GM21737 (cell line): ENCODE measurements at regions not wholly inside any gene's neighbourhood (a gene's known extent, or its start where the extent isn't known, plus 50 kb on each side); places are given as distances from the start of the nearest gene placed in this dataset.
"Not testable (repeated sequence)": the region's sequence is repeated elsewhere in the genome, so short reads cannot be mapped to it uniquely, and the experiment has no call there.

Source experiments
- ATAC-seq: cut with Tn5 transposase; IDR thresholded peaks from one replicate; pipeline ENCODE4 v1.9.1; 2021; ENCODE audit warnings: mild to moderate bottlenecking, moderate library complexity; ENCODE audit not compliant: unreplicated experiment

DNA sequence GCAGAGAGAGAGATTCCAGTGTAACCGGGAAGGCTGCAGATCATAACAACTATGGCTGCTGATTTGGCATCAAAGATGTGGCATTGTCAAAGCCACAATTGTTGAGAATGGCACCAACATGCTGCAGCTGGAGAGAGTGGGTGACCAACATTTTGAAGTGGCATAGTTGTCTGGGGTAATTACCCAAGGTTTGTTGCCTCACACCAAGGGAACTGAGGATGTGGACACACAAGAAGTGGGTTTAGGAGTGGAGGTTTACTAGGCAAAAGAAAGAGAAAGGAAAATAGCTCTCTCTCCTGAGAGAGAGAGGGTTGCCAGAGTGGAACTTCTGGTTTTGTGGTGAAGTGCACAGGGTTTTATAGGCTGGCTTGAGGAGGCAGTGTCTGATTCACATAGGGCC lies 126.6 kb downstream of the FAM72C start:
- not testable (repeated sequence) for ATAC-seq

DNA sequence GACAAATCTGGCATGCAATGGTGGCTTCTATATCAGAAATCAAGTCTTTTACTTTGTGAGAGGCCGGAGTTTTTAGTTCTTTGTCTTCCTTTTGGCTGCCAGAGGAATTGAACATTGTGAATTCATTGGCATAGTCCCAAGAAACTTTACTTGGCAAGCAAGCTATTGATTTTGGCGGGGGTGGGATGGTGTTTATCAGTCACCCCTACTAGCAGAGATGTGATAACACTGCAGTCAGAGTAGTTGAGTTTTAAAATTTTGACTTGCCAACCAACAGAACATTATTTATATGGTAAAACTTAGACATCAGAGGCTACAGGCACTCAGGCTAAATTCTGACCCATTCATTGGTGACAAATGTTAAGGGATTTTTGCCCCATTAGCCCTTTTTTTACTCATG lies 129.7 kb downstream of the FAM72C start:
- ATAC-seq = not testable (repeated sequence)

DNA sequence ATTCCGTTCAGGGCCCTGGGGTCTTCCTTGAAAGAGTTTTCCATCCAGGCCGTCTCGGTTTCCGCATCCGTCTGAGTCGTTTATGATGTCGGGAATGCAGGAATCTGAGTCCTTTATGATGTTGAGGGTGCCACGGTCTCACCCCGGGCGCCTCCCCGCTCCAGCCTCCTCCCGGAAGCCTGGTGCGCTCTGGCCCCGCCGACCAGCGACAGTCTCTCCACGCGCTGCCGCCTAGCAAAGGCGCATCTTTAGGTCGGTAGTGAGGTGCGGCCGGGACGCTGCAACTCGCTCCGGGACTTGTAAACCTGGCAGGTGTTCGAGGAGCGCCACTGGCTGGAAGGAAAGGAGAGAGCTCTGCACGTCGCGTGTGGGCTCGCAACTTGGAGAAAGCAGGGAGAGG lies 132.6 kb downstream of the FAM72C start:
- ATAC-seq = not testable (repeated sequence)

DNA sequence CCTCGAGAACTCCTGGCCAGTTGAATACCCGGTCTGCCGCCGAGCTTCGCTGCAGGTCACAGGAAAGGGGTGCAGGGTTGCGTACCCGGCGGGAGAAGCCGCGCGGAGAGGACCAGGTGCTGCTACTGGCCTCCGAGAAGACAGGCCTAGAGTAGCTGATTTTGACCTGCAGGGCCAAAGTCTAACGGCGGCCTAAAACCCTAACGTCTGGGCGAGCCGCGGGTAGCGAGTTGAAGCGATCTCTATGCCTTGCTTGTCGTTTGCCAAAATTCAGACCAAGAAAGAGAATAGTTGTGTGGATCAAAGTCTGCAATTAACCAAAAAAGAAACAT lies 133.2 kb downstream of the FAM72C start:
- not testable (repeated sequence) for ATAC-seq

DNA sequence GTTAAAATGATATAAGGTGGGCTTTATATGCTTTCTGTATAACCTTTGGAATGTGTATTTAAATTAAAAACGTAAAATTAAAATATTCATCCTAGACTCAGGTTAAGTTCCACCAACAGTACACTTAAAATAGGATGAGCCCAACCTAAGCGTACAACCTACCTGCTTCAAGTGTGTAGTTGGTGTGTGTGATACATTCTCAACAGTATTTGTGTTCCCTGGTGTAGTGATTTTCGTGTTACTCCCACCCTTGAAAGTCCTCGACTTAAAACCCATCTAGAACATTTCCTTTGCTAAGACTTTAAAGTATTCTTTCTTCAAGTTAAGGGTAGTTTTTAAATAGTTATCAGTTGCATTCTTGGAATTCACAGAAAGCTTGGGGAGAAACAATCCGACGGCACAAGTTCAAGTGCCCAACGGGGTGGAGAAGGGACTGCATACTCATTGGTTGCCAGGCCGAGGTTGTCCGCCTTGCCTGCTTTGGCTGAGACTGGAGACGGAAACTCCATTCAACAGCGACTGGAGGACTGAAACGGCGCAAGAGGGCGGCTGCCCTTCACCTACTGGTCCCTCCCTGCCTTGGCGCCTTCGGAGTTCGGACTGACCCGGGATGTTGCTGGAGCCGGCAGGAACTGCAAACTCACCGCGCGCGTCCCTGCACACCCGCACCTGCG lies 133.7 kb downstream of the FAM72C start:
- not testable (repeated sequence) for ATAC-seq

DNA sequence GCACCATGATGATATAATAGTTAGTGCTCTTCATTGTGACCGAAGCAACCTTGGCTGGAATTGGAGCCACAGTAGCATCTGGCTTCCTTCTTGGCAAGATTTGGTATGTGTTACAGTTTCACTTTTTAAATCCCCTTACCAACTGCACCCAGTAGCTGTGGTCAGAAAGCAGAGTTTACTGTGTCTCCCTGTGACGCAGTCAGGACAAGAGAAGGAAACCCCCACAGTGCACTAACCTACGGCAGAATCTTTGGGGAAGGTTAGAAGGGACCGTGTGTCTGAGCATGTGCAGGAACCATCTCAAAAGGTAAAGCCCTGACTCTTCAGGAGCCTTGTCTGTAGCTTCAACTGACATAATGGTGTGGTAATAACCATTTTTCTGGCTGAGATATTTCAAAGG lies 138.4 kb downstream of the FAM72C start:
- ATAC-seq = not testable (repeated sequence)

DNA sequence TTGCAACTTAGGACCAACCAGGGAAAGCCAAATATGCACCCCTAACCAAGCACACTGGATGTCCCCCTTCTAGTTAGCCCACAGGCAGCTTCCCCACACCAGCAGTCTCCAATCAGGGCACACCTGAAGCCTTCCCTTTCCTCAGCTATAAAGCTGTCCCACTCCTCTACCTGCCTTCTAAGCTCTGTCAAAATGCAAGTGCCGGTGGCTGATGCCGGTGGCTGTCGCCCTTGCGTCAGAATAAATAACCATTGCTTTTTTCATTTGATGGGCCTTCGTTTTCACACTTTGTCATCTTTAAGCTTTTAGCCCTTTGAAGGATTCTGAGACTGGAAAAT lies 139.4 kb downstream of the FAM72C start:
- ATAC-seq = not testable (repeated sequence)

DNA sequence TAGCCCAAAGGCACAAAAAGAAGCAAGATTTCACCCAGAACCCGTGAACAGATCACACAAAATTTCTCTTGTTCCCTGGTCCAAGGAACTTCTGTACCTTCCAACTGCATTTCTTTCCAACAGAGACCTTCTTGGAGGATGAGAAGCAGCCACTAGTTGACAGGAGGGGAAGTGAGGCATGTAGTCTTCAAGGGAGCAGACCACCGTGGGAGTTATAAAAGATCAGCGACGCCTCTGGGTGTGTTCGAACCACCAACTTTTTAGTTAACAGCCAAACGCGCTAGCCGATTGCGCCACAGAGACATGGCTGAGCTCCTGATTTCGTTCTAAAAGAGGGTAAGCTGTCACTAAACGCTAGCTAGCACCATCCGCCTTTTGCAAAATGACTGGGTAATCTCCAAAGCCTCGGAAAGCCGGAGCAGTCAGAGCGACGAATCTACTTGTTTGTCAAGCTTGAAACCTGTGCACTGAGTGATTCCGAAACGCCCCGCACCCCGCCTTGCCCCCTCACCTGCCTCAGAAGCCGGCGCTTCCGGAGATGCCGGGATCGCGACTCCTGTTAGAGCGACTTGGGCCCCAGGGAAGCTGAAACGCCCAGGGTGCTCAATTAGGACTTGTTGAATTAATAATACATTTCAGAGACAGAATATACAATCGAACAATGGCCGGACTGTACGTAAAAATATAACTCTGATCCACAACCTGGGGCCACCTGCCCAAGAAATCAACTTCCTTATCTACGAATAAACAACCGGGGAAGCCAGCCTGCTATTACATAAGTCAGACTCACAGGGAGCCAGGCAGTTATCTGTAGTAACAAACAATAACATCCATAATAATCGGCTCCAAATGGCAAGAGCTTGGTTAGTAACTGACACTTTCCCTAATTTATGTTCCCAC lies 140.1 kb downstream of the FAM72C start:
- not testable (repeated sequence) for ATAC-seq

DNA sequence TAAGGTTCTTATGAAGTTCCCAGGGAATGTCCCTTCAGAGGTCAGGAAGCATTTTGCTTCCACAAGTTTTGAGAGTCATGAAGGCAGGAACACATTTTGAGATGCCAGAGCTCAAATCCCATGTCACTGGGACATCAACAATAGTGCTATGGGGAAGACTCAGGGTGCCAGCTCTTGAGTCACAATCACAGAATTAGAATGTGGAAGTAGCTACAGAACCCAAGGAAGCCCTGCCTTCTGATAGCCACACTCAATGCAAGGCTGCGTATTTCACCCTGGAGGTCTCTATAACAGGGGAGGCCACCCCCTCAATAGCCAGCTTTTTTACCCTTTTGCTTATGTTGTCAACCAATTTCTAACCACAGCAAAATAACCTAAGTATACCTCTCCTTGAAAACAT lies 145.6 kb downstream of the FAM72C start:
- ATAC-seq = not testable (repeated sequence)

DNA sequence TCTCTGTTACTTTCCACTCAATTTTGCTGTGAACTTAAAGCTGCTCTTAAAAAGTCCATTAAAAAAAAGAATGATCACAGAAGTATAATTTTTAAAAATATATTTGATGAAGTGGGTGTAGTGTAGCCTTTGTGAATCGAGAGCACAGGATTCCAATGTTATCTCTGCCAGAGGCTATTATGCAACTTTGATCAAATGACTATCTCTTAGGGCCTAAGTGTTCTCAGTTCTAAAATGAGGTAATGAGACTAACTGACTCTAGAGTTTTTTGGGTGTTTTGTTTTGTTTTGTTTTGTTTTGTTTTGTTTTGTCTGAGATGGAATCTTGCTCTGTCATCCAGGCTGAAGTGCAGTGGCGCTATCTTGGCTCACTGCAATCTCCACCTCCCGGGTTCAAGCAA lies 147.5 kb downstream of the FAM72C start:
- not testable (repeated sequence) for ATAC-seq

DNA sequence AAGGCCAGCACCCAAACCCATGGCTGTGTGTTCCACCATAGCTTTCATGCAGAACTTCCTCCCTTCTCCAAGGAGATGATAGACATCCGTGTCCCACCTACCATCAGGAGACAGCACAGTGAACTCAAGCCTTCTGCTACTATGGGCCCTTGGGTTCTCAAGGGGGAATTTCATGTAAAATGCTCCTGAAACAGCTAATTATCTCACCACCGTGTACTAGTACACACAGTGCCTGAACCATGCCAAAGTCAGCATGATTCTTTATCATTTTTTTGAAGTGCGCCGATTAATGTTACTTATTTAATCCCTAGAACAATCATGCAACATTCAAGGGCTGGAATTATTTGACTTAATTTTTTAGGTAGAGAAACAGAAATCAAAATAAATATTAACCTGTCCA lies 151.7 kb downstream of the FAM72C start:
- not testable (repeated sequence) for ATAC-seq

DNA sequence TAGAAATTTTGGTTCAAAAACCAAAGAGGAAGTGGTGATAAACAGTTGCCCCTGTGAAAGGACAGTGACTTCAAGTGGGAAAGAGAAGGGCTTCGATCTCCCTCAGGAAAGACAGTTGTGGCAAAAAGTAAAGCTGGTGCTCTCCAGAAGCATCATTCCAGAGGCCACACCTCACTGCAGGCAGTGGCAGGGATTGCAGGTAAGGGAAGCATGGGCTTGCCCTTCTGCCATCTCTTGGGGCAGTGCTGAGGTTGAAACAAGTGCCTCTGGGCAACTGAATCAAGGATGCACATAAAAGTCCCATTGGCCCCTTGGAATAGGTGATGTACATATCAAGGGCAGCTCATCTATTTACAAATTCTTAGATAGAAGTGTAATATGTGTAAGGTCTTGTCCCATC lies 155.4 kb downstream of the FAM72C start:
- ATAC-seq = not testable (repeated sequence)

DNA sequence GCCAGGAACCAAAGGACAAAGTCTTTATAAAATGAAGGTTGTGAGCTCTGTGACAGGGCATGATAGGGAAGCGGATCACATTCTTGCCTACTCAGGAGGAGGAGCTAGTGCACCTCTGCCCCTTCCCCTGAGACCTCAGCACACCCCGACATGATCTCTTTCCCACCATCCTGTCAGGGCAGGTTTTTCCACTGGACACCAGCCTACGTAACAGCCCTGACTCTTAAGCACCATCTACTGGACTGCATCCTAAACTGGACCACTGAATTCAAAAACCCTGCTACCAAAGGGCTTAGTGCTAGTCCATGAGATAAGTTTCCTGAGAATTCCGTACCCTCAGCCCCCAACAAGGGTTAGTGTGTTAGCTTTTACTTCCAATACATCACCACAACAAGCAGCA lies 166.4 kb downstream of the FAM72C start:
- not testable (repeated sequence) for ATAC-seq

DNA sequence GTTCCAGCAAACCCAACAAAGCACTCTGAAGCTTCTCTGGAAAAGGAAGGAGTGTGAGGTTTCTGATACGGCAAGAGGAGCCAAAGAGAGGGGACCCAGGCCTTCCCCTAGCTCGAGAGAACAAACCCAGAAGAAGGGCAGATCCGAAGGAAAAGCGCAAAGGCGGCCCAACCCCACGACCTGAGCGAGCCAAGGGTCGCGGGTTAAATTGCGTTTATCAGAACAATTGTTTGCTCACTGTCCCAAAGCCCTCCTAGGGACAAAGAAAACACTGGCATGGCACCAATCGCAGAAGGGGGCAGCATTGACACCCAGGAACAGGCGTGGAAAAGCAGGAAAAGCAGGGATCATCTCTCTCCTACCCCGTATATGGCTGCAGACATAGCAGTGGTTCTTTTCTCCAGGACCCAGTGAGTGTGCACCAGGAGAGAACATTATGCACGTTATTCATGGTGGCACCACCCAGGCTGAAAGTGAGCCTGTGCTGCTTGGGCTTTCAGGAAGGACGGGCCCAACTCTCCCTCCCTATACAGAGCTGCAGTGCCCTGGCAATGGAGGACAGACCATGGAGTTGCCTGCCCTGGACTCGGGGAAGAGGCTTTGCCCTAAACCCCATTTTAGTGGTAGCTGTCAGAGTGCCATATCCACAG lies 167.0 kb downstream of the FAM72C start:
- not testable (repeated sequence) for ATAC-seq

DNA sequence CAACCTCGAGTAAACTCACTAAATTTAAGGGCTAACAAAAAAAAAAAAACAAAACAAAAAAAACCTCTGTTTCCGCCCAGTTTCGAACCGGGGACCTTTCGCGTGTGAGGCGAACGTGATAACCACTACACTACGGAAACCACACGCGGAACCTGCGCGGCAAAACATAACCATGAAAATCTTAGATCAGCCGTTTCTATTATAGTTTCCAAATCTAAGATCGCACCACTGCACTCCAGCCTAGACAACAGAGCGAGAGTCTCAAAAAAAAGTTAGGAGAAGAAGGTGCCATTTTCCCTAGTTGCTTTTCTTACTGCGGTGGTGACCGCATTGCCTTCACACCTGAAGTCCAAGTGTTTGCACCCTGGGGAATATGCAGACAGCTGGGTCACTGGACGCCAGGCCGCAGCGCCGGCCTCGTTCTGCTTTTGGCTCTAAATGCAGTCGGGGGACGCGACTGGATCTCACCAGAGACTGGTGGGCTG lies 167.8 kb downstream of the FAM72C start:
- not testable (repeated sequence) for ATAC-seq

DNA sequence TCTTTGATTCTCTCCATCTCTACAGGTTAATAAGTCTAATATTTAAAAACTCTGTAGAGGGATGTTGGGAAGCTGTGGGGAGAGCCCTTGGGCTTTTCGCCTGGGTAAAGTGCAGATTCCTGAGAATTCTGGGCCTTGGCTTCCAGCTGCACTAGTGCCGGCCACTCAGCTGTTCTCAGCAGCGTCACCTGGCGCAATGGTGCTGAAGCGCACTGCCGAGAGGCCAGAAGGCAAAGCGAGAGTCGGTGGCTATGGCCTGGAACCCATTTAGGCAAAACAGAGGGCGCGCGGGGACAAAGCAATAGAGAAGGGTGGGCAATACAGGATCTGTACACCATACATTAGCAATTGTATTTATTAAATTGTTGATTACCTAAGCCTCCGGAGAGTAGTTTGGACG lies 168.7 kb downstream of the FAM72C start:
- not testable (repeated sequence) for ATAC-seq

DNA sequence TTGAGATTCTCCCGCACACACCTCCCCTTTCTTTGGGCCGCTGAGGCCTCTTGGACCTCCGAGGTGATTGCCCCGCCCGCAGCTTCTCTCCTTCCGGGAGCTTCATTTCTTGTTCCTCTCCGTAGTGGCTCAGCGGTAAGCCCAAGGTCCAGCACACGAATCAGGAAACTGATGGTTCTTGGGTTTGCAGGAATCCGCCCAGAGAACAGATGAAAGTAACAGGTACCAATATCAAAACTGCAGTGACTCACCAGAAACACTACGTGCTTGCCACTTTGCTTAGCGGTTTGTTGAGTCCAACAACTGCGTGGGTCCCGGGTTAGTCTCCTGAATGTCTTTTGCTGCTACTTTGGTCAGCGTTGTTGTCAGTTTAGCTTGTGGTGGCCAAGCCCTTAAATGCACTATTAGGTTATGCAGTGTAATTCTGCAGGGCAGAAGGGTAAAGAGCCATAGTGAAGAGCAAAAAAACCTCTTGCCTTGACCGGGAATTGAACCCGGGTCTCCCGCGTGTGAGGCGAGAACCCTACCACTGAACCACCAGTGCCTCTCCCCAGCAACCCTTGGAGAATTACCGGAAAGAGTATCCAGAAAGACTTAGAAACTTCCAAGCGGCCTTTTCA lies 172.1 kb downstream of the FAM72C start:
- not testable (repeated sequence) for ATAC-seq

DNA sequence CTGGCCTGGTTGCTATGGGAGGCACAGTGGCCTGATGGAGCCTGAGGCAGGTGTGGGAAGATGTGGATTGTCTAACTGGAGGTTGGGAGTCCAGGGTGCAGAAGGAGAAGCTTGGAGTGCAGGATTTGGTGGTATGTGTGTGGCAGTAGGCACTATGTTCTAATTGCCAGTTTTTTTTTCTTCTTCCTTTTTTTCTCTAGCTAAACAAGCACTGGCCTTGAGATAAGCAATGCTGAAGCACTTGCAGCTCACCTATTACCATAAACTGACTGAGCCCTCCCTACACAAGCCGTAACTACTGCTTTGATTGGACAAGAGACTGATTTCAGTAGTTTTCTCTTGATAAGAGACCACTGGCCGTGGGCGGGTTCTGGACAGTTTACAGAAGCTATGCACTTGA lies 175.4 kb downstream of the FAM72C start:
- not testable (repeated sequence) for ATAC-seq

DNA sequence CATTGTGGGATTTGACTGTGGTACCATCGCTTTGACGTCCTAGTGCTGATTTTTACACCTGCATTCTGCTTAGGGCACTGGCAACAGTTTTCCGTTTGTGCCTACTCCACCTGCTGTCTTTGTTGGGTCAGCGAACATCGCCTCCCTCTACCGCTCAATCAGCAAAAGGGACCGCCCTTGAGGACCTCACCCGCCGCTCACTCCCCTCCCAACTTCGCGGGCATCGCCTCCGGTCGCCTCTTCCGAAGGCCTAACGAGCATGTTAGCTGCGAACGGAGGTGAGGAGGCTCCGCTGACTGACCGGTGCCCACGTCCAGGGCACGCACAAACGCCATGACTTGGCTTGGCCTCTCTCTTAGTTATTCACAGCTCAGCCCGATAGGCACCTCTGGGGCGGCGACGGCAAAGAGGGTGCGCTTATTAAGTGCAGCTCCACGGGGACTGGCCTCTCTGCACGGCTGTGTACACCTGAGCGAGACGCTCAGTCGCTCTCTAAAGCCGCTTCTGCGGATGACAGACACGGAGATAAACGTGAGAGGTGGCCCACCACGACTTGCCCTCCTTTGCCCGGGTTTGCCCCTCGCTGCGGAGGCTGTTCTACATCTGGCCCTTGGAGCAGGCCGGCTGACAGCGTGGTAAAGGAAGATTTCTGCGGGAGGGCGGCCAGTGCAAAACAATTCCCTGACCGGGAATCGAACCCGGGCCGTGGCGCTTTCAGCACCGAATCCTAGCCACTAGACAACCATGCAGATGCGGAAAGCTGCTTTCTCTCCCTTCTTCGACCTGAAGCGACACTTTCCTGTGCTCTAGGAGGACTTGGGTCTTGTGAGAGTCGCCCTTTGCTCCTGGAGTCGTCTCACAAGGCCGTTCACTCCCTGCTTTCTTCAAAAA lies 179.5 kb downstream of the FAM72C start:
- ATAC-seq = not testable (repeated sequence)

DNA sequence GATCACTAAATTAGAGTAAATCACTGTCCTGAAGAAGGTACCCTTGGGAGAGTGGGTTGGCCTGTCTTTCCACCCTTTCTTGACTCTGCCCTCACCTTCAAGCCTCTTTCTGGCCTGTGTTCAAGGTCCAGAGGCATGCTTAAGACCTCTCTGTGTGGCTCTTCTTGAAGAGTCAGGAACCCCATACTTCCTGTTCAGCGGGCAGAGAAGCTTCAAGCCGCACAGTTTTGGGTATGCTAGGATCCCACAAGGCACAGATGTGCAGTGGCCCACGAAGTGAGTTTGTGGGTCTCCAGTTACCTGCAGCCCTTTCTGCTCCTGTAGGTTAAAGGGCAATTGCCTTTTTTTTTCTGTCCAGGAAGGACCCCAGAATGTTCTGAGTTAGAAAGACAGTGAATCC lies 185.4 kb downstream of the FAM72C start:
- ATAC-seq = not testable (repeated sequence)
